HG02642 (cell line): ENCODE measurements at regions not wholly inside any gene's neighbourhood (a gene's known extent, or its start where the extent isn't known, plus 50 kb on each side); places are given as distances from the start of the nearest gene placed in this dataset.
"Not testable (repeated sequence)": the region's sequence is repeated elsewhere in the genome, so short reads cannot be mapped to it uniquely, and the experiment has no call there.

Experiments
- ATAC-seq: cut with Tn5 transposase; IDR thresholded peaks from one replicate; pipeline ENCODE4 v1.9.1; 2021; ENCODE audit warnings: mild to moderate bottlenecking; ENCODE audit not compliant: unreplicated experiment, poor library complexity

- no peak for ATAC-seq
Observed at GRCh38 chr9:111095441-111095840, 57.2 kb upstream of the LPAR1 start.

GRCh38 chr9:111094958-111095357 is 56.7 kb upstream of the LPAR1 start:
- no peak for ATAC-seq

GRCh38 chr9:111094433-111094924 is 56.2 kb upstream of the LPAR1 start:
- ATAC-seq = no peak

GRCh38 chr9:111092167-111092566 is 53.9 kb upstream of the LPAR1 start:
- not testable (repeated sequence) for ATAC-seq
